ENCODE measurements at regions not wholly inside any gene's neighbourhood (a gene's known extent, or its start where the extent isn't known, plus 50 kb on each side); places are given as distances from the start of the nearest gene placed in this dataset.

DNA sequence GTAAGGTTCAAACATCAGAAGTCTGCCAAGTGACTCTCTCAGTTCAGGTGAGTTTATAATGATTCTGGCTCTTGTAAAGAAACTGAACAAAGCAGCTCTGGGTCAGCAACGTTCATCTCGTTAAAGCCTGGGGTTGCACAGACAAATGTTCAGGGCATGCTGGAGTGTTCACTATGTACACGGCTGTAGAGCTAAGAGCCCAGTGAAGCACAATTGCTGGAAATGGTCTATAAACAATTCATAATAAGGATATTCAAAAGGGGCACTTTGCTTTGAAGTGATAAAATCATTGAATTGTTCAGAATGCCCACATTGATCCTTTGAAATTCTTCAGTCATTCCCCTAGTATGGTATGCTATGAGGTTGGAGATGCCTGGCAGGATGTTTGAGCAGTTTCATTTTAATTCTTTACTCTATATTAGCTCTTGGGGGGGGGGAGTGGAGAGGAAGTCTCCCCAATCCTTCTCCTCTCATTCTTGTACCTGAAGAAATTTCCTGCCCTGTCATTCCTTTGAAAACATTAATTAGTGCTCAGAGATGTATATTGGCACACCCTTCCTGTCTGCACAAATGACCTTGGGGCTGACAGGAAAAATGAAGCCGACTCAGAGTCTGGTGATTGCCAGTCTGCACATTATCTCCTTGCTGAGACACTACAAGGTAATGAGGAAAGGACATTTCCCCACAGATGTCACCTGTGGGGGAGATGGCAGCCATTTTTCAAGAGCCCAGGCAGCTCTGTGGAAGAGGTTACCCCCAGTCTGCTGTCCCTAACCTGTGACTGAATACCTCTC is 145.5 kb downstream of the DLEU7 start:
- no peak for DNase-seq (ENCODE audit: low spot score)

DNA sequence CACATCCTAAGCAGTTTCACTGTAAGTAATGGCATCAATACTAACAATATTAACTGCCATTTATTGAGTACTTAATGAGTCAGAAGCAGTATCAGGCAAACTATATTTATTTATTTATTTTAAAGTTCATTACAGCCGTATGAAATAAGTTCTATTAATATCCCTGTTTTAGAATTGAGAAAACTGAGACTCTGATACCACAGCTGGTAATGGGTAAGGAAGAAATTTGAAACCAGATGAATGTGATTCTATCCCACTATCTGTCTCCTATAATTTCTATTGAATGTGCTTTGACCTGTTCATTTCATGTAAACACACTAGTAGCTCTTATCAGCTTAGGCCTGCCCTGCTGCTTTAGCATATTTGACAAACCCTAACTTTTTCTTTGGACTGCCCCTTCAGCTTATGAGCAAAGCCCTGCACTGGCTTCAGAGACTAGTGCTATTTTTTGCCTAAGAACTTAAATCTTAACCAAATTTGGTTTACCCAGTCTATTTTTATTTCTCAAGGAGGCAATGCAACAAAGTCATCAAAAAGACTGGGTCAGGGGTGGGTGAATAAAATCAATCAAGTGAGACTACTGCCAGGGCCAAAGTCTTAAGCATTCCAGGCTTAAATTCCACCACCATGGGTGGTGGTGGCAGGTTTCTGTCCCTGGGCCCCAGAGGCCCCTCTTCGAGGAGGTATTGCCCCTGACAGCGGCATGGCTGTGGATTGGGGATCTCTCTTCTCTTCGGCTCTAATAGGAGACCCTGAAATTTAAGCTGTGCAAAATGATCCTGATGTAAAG is 143.4 kb downstream of the DLEU7 start:
- no peak for DNase-seq (ENCODE audit: low spot score)

DNA sequence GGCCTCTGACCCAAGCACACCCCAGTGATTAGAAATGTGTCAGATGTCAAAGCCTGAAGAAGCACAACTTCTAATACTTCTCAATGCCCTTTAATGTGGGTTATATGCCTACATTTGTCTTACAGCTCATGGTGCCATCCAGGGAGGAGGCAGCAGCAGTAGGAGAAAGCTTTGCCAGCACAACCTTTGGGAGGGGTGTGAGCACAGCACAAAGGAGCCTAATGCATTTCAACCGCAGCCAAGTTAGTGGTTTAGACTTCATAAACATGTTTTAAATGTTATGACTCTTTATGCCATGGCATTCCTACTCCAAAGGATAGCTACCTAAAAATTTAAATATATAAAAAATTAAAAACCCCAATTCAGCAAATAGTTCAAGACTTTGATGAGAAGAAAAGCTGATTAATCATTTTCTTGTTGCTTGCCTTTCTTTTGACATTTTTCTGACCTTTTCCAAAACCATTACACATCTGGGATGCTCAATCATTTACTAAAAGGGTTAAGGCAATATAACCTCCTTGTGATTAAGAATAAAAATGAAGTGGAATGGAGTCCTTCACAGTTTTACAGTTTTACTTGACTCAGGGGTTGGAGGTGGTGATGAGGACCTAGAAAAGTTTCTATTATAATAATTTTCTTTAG is 142.7 kb downstream of the DLEU7 start:
- no peak for DNase-seq (ENCODE audit: low spot score)

DNA sequence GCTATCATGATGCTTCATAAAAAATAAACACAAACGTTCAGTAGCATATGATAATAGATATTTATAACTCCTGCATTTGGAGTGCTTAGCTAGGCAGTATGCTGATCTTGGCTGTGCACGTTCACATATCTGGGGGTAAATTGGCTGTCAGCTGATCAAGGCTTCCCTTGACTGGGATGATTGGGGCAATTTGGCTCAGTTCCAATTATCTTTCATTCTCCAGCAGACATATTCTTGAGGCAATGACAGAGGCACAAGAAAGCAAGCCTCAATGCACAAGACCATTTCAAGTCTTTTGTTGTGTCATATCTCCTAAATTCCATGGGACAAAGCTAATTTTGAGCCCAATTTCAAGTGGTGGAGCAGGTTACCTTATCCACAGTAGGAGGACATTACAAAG is 142.0 kb downstream of the DLEU7 start:
- no peak for DNase-seq (ENCODE audit: low spot score)

DNA sequence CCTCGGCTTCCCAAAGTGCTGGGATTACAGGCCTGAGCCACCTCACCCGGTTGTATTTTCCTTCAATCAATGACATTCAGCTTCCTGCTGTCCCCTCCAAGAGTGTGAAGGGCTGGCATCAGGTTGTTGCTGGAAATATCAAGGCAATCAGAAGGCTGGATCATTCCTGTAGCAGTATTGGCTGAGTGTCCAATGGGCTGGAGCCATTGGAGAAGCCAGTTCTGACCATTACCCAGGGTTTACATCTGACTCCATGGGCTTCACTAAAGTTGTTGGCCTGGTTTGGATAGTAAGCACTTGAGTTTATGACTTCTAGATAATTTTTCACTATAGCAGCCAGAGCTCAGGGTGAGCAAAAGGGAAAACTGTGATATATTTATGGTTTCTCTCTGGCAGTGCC is 137.0 kb downstream of the DLEU7 start:
- DNase-seq (ENCODE audit: low spot score): no peak

DNA sequence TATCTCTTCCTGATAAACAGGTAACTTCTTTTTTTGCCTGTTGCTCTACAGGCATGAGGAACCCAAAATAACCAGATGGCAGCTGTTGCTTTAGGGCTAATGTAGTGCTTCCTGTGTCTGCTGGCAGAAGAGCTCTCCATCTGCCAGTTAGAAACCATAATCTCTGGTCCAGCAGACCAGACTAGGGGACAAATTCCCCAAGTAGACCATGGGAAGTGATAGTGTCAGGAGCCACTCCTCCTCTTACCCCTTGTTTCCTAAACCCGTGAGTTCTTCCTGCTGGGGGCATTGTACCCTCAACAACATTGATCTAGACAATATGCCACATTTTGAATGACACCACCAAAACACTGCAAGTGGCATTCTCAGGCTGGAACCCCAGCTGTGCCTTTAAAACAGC is 135.9 kb downstream of the DLEU7 start:
- no peak for DNase-seq (ENCODE audit: low spot score)

DNA sequence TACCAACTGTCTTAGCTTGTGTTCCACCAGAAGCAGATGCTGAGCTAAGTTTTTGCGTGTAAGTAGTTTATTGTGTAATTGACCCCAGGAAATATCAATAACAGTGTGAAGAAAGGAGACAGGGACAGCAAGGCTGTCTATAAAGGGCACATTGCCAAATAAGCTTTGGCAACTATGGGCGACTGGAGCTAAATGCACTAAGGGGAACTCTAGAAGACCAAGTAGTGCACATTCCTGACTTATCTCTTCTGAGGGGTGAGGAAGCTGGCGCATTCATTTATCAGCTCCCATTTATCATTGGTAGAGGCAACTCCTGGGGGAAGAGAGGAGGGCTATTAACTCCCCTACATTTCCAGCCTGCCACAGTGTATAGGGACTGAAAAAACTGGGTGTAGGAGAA is 135.0 kb downstream of the DLEU7 start:
- no peak for DNase-seq (ENCODE audit: low spot score)

DNA sequence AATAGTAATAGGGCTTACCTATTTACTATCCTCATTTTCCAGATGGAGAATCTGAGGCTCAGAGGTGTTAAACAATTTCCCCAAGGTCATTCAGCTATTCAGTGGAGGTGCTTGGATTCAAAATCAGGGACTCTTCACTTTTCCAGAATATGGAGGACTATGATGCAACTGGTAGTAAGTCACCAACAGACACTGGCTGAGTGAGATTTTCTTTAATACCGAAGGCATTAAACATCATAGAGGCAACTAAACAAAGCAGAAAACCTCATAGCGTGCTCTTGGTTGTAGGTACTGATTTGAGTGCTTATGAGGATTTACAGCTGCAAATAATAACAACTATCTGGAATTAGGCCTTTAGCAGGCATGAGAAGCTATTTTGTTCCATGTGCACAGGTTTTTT is 134.4 kb downstream of the DLEU7 start:
- no peak for DNase-seq (ENCODE audit: low spot score)

DNA sequence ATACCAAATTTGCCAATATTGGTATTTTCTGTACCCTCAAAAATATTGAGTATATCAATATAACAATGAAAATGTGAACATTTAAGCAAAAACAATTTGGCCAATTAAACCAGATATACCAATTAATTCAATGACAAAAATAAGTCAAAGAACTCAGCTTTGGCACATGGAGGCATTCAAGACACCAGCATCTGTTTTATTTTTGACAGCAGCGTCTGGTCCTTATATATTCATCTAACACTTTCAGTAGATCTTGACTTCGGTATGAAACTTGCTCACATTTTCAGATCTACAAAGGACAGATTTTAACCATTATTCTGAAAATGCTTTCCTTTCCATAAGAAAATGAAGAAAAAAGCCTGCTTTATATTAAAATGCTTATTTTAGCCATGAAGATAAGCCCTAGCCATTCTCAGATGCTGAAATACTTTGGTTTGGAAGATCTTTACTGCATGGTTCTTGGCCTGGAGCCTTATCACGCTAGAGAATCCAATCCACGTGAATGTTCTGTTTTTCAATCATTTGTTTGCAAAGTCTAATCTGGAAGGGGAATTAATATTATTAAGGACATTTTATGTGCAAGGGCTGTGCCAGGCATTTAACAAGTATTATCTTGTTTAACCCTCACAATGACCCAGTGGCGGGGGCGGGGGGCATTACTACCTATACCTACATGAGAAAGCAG is 132.2 kb downstream of the DLEU7 start:
- DNase-seq (ENCODE audit: low spot score): no peak

DNA sequence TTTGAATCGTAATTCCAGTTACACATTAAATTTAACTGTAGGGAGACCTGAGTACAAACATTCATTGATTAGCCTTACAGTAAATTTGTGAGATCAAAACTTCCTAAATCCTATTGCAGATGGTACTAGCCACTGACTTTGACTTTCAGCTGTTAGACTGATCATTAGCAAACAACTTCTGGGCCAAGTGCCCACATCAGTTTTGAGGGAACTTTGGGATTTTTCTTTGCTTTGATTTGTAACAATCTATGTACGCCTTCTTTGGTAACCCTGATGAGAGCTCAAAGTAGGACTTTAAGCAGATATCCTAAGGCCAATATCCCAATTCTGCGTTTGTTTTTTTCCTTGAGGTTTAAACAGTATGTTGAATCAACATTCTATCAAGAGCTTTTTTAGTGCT is 131.5 kb downstream of the DLEU7 start:
- no peak for DNase-seq (ENCODE audit: low spot score)

DNA sequence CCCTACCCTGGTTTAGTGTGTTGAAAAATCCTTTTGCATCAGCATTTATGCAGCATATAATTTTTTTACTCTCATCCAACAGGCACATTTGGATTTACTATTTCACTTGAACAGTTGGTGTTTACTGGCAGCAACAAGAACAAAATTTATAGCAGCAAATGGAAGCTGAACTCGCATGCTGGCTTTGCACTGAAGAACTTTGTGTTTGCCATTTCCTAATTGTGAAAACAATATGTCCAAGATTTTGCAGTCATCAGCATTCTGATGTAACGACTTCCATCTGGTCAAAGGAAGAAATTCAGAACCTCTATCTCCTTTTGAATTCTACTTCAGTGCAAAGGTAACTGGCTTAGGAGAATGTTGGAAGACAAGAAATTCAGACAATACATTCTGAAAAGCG is 131.0 kb downstream of the DLEU7 start:
- no peak for DNase-seq (ENCODE audit: low spot score)

DNA sequence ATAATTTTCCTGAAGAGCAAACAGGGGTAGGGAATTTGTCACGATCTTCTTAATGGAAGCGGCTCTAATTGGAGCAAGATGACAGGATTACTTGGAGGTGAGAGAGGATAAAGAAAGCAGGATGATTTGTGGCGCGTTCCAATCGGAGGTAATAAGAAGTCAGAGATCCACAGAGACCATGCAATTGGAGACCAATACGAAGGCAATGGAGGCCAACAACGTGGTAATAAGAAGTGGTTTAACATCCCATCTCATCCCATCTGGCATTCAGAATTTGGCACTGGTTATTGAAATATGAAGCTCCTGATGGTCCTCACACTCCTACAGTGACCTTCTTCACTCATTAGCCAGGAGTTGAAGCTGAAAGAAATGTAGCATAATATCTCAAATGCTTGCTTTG is 130.6 kb downstream of the DLEU7 start:
- no peak for DNase-seq (ENCODE audit: low spot score)

DNA sequence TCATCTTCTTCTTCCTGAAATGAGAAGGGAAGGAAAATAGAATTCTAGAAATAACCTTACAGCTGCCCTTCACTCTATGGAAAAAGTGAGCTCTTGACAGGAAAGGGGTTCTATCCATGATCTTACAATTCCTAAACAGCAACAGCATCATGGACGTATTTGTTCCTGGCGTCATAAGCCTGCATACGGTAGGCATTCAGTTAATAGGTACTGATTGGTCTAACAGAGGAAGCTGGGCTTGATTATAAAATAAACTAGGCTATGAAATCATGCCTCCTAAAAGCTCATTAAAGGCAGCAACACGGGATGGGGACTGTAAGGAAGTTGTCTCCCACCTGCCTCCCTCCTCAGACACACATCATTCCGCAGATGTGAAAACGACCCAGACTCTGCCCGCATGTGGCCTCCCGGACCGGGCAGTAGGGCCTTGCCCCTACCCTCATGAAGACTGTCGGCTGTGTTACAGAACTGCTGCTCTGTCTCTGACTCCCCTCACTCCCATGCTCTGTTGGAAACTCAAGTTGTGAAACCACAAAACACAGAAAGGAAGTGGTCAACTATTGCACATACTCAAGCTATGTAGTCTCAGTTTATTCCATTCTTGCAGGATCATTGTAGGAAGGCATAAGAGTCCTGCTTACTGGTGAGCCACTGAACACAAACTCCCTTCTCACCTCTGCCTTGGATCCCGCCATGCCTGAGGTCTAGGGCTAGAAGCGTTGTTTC is 129.8 kb downstream of the DLEU7 start:
- no peak for DNase-seq (ENCODE audit: low spot score)

DNA sequence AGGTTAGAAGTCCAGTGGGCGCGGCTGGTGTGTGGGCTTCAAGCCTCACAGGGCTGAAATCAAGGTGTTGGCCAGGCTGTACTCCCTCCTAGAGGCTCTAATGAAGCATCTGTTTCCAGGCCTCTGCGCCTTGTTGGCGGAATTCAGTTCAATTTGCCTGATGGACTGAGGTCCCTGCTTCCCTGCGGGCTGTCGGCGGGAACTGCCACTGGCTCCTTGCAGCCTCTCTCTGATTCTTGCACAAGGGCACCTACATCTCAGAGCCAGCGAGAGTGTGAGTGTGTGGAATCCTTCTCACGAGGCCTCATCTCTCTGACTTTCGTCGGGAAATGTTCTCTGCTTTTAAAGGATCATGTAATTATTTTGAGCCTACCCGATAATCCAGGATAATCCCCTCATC is 128.6 kb downstream of the DLEU7 start:
- DNase-seq (ENCODE audit: low spot score): no peak

DNA sequence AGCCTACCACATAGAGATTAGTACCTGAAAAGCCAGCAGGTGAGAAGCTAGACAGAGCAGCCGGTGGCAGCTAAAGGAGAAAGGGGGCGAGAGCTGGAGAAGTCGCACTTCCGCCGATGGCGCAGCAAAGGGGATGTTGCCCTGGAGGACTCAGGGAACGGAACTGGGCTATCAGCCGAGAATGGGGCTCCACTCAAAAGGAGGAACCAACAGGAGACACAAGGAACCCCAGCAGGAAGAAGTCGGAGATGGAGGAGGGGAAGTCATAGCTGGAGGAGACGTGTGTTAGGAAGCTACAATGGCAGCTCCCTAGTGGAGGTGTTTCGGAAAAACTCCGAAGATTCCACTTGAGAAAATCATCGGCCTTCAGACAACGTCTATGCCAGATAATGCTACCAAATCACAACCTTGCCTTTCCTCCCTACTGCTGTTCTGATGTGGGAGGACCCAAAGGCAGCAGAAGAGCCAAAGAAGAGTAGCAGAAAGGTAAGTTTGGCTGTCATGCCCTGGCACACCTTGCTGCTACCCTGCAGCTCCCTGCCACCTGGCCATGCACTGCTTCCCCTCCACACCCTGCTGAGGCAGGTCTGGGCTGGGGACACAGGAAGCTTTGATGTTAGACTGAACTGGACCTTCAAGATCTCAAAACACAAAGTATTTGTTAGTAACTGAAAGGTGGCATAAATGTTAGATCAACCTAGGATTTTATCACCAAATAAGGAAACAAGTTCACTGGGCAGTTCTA is 127.9 kb downstream of the DLEU7 start:
- no peak for DNase-seq (ENCODE audit: low spot score)

DNA sequence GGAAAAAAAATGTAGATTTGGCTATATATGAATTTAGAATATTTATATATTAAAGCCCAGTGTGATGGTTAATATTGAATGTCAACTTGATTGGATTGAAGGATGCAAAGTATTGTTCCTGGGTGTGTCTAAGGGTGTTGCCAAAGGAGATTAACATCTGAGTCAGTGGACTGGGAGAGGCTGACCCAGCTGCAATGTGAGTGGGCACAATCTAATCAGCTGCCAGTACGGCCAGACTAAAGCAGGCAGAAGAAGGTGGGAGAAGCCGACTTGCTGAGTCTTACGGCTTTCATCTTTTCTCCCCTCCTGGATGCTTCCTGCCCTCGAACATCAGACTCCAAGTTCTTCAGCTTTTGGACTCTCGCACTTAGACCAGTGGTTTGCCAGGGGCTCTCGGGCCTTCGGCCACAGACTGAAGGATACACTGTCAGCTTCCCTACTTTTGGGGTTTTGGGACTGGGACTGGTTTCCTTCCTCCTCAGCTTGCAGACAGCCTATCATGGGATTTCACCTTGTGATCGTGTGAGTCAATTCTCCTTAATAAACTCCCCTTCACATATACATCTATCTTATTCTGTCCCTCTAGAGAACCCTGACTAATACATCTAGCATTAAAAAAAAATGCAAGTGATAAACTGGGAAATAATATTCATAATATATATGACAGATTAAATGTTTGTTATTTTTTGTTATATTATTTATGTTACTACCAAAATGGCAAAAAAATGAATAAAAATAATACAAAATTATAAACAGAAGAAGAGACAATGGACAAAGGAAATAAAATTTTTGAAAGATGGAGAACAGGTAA is 122.4 kb downstream of the DLEU7 start:
- no peak for DNase-seq (ENCODE audit: low spot score)

DNA sequence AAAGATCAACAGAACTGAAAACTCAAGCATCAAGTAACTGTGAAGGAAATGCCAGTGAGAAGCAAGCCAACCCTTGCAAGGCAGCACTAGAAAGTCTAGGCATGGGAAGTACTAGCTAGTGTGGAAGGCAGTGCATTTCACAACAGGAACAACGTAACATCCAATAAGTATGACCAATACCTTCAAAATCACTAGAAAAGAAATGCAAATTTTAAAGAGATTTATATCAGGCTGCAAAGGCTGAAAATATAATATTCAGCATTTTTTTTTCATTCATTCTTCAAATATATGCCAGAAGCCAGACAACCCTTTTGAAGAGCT is 121.9 kb downstream of the DLEU7 start:
- DNase-seq (ENCODE audit: low spot score): no peak

DNA sequence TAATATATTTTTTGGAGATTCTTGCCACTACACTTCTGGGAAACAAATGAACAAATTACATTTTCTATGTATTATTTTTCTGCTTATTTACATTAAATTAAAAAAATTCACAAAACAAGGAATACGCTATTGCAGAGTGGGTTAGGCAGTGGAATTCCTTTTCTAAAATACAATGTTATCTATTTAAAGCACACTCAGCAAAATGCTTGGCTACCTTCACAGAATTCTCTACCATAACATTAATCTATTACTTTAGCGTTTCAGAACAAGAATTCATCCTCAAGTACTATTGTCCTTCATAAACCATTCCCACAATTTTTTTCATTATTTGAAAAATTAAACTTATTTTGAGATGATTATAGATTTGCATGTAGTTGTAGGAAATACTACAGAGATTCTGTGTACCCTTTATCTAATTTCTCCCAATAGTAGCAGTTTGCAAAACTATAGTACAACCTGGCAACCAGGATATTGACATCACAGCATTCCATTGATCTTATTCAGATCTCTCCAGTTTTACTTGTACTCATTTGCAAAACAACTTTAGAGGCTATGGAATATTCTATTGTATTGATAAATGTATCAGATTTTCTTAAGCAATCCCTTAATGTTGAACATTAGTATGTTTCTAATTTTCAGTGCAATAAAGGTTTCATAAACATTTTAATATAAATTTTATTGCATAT is 120.9 kb downstream of the DLEU7 start:
- DNase-seq (ENCODE audit: low spot score): no peak

DNA sequence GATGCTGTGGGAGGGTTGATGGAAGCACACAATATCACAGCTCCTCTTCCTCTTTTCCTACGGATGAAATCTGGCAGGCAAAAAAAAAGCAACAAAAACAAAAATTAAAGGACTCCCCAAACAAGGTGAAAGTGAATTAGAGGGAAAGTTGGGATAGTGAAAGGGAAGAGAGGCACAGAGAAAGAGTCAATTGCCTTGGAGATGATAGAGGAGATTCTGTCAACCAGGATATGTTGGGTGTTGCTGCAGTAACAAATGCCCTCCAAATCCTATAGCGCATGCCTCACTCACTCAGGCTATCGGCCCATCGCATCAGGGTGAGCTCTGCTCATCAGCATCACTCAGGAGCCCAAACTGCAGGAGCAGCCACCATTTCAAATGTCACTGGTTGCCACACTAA is 119.1 kb downstream of the DLEU7 start:
- no peak for DNase-seq (ENCODE audit: low spot score)

Measured in mesenteric fat pad (tissue), 1 donor.